ENCODE measurements at regions not wholly inside any gene's neighbourhood (a gene's known extent, or its start where the extent isn't known, plus 50 kb on each side); places are given as distances from the start of the nearest gene placed in this dataset.

DNA sequence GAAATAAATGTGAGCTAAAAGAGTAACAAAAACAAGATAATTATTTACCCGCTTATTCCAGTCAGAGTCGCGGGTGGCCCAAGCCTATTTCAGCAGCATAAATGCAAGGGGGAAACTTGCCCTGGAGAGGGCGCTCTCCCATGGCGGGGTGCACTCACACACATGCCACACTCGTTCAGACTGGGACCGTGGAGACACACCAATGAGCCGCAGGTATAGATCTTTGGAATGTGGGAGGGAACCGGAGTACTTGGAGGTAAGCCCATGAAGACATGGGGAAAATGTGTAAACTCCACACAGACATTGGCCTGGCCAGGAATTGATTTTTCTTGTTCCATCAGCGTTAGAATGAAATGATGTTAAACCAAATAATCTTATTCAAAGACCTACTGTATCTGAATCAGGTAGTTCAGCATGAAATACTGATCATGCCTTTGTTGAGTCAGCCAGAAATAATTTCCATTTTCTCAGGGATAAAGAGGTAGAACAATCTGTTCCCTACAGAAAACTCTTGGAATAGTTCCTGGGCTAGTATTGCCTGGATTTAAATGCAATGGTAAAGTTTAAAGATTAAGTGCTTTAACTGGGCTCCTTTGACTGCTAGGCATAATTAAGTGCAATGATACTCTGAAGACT is 191.5 kb downstream of the MCHR2 start:
- TF ChIP-seq, protein P1, sequence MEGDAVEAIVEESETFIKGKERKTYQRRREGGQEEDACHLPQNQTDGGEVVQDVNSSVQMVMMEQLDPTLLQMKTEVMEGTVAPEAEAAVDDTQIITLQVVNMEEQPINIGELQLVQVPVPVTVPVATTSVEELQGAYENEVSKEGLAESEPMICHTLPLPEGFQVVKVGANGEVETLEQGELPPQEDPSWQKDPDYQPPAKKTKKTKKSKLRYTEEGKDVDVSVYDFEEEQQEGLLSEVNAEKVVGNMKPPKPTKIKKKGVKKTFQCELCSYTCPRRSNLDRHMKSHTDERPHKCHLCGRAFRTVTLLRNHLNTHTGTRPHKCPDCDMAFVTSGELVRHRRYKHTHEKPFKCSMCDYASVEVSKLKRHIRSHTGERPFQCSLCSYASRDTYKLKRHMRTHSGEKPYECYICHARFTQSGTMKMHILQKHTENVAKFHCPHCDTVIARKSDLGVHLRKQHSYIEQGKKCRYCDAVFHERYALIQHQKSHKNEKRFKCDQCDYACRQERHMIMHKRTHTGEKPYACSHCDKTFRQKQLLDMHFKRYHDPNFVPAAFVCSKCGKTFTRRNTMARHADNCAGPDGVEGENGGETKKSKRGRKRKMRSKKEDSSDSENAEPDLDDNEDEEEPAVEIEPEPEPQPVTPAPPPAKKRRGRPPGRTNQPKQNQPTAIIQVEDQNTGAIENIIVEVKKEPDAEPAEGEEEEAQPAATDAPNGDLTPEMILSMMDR (optimal IDR thresholded peaks at IDR 0.05 in 1 of 3, IDR thresholded peaks at IDR 0.05 in 1 of 3, conservative IDR thresholded peaks at IDR 0.05 in 1 of 3; ENCODE audit: extremely low read depth in 1 of 3, insufficient read depth in 2 of 3, low read length in 3 of 3), result peak; percentile 33 to 74 (median 59)
- TF ChIP-seq EZH2 (IDR thresholded peaks at IDR 0.05; ENCODE audit: low read length), result no peak
